ENCODE measurements at regions not wholly inside any gene's neighbourhood (a gene's known extent, or its start where the extent isn't known, plus 50 kb on each side); places are given as distances from the start of the nearest gene placed in this dataset.

- TF ChIP-seq CTCF (IDR thresholded peaks at IDR 0.05) = no peak
- no peak for TF ChIP-seq EZH2 (IDR thresholded peaks at IDR 0.05)
Measured at GRCh38 chr6:82111114-82111513, 136.4 kb downstream of the IBTK start.

Measured in neural progenitor cell (in vitro differentiated cells).